ENCODE measurements at regions not wholly inside any gene's neighbourhood (a gene's known extent, or its start where the extent isn't known, plus 50 kb on each side); places are given as distances from the start of the nearest gene placed in this dataset.

GRCh38 chr12:125645724-125646123 lies 580.5 kb downstream of the AACS start:
- TF ChIP-seq NBN (IDR thresholded peaks at IDR 0.05): no peak
- TF ChIP-seq POLR2AphosphoS2 (IDR thresholded peaks at IDR 0.05; ENCODE audit: low read depth, low read length): no peak
- no peak for TF ChIP-seq ZBTB33 (IDR thresholded peaks at IDR 0.05)
- TF ChIP-seq HCFC1 (IDR thresholded peaks at IDR 0.05; ENCODE audit: low read length): no peak
- TF ChIP-seq CTCF (IDR thresholded peaks at IDR 0.05 in 2 of 3, conservative IDR thresholded peaks at IDR 0.05 in 1 of 3; ENCODE audit: control insufficient read depth in 2 of 3, extremely low read depth in 1 of 3, insufficient read depth in 1 of 3, low read depth in 3 of 3, low read length in 3 of 3): no peak
- no peak for TF ChIP-seq POLR2A (IDR thresholded peaks at IDR 0.05; ENCODE audit: low read depth, low read length)
- no peak for TF ChIP-seq ZNF274 (IDR thresholded peaks at IDR 0.05; ENCODE audit: insufficient read depth, insufficient read length)
- TF ChIP-seq EZH2 (IDR thresholded peaks at IDR 0.05; ENCODE audit: borderline replicate concordance, control insufficient read depth, low read depth, low read length): no peak
